HG03575 (cell line): ENCODE measurements at regions not wholly inside any gene's neighbourhood (a gene's known extent, or its start where the extent isn't known, plus 50 kb on each side); places are given as distances from the start of the nearest gene placed in this dataset.
"Not testable (repeated sequence)": the region's sequence is repeated elsewhere in the genome, so short reads cannot be mapped to it uniquely, and the experiment has no call there.

Source experiments
- ATAC-seq: cut with Tn5 transposase; IDR thresholded peaks from one replicate; pipeline ENCODE4 v1.9.1; 2021; ENCODE audit not compliant: unreplicated experiment, insufficient number of reproducible peaks, low FRiP score; ENCODE audit errors: extremely low read depth

GRCh38 chr16:85441890-85442670 lies 171.0 kb upstream of the GSE1 start:
- ATAC-seq = no peak

GRCh38 chr16:85443116-85443515 lies 170.0 kb upstream of the GSE1 start:
- no peak for ATAC-seq

GRCh38 chr16:85443531-85443930 lies 169.6 kb upstream of the GSE1 start:
- ATAC-seq = no peak

GRCh38 chr16:85445064-85445778 lies 167.9 kb upstream of the GSE1 start:
- ATAC-seq = no peak

- no peak for ATAC-seq
These were observed 167.3 kb upstream of the GSE1 start for GRCh38 chr16:85445779-85446222.

GRCh38 chr16:85446951-85447692 lies 166.0 kb upstream of the GSE1 start:
- ATAC-seq = no peak

GRCh38 chr16:85447693-85448313 lies 165.3 kb upstream of the GSE1 start:
- no peak for ATAC-seq

GRCh38 chr16:85448557-85449190 lies 164.4 kb upstream of the GSE1 start:
- ATAC-seq = no peak

- ATAC-seq = no peak
These were observed 163.8 kb upstream of the GSE1 start for GRCh38 chr16:85449191-85449884.

- no peak for ATAC-seq
These were observed 163.3 kb upstream of the GSE1 start for GRCh38 chr16:85449885-85450245.

GRCh38 chr16:85451142-85451541 lies 162.0 kb upstream of the GSE1 start:
- not testable (repeated sequence) for ATAC-seq

- ATAC-seq = no peak
These were observed 161.3 kb upstream of the GSE1 start for GRCh38 chr16:85451641-85452363.

GRCh38 chr16:85452364-85453193 lies 160.5 kb upstream of the GSE1 start:
- no peak for ATAC-seq

- no peak for ATAC-seq
These were observed 159.9 kb upstream of the GSE1 start for GRCh38 chr16:85453194-85453678.

- ATAC-seq = no peak
These were observed 159.4 kb upstream of the GSE1 start for GRCh38 chr16:85453703-85454102.

GRCh38 chr16:85454171-85454872 lies 158.8 kb upstream of the GSE1 start:
- ATAC-seq = no peak
